K562 (cell line): ENCODE measurements at regions not wholly inside any gene's neighbourhood (a gene's known extent, or its start where the extent isn't known, plus 50 kb on each side); places are given as distances from the start of the nearest gene placed in this dataset.

Source experiments
- NEUROD1 ChIP-seq: fragments of 150-350 bp; IDR thresholded peaks from 2 replicates; pipeline ENCODE4 v1.6.1; 2014; ENCODE audit warnings: borderline replicate concordance, low read length, low read depth; ENCODE audit not compliant: partially characterized antibody
- ZBTB8A ChIP-seq: fragments of 450-650 bp; IDR thresholded peaks from 2 replicates; pipeline ENCODE4 v1.6.1; 2018; ENCODE audit warnings: mild to moderate bottlenecking, moderate library complexity; ENCODE audit not compliant: partially characterized antibody
- TF ChIP-seq, protein P1 (sequence below): fragments of 450-650 bp; IDR thresholded peaks from 2 replicates; pipeline ENCODE4 v1.6.1; 2017; ENCODE audit warnings: antibody characterized with exemption, mild to moderate bottlenecking
- TF ChIP-seq, protein P2 (sequence below): fragments of 450-650 bp; IDR thresholded peaks from 2 replicates; pipeline ENCODE4 v1.6.1; 2018; ENCODE audit not compliant: partially characterized antibody
- TF ChIP-seq, protein P3 (sequence below): fragments of 250-450 bp; sonication (Bioruptor Pico); IDR thresholded peaks from 2 replicates; pipeline ENCODE4 v1.5.0; 2020; ENCODE audit warnings: mild to moderate bottlenecking, borderline replicate concordance

DNA sequence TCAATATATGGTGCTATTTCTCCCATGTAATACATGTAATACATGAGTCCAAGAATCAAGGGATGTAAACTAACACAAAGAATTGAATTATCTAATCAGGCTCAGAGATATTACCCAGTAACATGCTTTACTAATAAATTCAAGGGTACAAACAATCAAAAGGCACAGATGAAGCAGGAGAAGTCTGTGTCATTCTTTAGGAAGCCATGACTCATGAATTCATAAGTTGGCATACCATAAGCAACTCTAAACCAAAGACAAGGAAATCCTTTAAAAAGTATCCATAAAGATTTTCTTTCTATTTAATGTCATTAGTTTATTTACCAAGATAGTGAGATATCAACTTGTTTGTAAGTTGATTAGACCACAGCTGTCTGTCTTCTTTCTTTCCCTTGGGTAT is 446.0 kb upstream of the IMPG1 start (continued):
- TF ChIP-seq, protein P1, sequence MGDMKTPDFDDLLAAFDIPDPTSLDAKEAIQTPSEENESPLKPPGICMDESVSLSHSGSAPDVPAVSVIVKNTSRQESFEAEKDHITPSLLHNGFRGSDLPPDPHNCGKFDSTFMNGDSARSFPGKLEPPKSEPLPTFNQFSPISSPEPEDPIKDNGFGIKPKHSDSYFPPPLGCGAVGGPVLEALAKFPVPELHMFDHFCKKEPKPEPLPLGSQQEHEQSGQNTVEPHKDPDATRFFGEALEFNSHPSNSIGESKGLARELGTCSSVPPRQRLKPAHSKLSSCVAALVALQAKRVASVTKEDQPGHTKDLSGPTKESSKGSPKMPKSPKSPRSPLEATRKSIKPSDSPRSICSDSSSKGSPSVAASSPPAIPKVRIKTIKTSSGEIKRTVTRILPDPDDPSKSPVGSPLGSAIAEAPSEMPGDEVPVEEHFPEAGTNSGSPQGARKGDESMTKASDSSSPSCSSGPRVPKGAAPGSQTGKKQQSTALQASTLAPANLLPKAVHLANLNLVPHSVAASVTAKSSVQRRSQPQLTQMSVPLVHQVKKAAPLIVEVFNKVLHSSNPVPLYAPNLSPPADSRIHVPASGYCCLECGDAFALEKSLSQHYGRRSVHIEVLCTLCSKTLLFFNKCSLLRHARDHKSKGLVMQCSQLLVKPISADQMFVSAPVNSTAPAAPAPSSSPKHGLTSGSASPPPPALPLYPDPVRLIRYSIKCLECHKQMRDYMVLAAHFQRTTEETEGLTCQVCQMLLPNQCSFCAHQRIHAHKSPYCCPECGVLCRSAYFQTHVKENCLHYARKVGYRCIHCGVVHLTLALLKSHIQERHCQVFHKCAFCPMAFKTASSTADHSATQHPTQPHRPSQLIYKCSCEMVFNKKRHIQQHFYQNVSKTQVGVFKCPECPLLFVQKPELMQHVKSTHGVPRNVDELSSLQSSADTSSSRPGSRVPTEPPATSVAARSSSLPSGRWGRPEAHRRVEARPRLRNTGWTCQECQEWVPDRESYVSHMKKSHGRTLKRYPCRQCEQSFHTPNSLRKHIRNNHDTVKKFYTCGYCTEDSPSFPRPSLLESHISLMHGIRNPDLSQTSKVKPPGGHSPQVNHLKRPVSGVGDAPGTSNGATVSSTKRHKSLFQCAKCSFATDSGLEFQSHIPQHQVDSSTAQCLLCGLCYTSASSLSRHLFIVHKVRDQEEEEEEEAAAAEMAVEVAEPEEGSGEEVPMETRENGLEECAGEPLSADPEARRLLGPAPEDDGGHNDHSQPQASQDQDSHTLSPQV: no peak
- TF ChIP-seq NEUROD1: no peak
- no peak for TF ChIP-seq ZBTB8A
- TF ChIP-seq, protein P2, sequence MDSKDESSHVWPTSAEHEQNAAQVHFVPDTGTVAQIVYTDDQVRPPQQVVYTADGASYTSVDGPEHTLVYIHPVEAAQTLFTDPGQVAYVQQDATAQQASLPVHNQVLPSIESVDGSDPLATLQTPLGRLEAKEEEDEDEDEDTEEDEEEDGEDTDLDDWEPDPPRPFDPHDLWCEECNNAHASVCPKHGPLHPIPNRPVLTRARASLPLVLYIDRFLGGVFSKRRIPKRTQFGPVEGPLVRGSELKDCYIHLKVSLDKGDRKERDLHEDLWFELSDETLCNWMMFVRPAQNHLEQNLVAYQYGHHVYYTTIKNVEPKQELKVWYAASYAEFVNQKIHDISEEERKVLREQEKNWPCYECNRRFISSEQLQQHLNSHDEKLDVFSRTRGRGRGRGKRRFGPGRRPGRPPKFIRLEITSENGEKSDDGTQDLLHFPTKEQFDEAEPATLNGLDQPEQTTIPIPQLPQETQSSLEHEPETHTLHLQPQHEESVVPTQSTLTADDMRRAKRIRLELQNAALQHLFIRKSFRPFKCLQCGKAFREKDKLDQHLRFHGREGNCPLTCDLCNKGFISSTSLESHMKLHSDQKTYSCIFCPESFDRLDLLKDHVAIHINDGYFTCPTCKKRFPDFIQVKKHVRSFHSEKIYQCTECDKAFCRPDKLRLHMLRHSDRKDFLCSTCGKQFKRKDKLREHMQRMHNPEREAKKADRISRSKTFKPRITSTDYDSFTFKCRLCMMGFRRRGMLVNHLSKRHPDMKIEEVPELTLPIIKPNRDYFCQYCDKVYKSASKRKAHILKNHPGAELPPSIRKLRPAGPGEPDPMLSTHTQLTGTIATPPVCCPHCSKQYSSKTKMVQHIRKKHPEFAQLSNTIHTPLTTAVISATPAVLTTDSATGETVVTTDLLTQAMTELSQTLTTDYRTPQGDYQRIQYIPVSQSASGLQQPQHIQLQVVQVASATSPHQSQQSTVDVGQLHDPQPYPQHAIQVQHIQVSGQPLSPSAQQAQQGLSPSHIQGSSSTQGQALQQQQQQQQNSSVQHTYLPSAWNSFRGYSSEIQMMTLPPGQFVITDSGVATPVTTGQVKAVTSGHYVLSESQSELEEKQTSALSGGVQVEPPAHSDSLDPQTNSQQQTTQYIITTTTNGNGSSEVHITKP: no peak
- TF ChIP-seq, protein P3, sequence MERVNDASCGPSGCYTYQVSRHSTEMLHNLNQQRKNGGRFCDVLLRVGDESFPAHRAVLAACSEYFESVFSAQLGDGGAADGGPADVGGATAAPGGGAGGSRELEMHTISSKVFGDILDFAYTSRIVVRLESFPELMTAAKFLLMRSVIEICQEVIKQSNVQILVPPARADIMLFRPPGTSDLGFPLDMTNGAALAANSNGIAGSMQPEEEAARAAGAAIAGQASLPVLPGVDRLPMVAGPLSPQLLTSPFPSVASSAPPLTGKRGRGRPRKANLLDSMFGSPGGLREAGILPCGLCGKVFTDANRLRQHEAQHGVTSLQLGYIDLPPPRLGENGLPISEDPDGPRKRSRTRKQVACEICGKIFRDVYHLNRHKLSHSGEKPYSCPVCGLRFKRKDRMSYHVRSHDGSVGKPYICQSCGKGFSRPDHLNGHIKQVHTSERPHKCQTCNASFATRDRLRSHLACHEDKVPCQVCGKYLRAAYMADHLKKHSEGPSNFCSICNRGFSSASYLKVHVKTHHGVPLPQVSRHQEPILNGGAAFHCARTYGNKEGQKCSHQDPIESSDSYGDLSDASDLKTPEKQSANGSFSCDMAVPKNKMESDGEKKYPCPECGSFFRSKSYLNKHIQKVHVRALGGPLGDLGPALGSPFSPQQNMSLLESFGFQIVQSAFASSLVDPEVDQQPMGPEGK (CRISPR knock-in tag): no peak
